T-helper 9 cell (primary cell): ENCODE measurements at regions not wholly inside any gene's neighbourhood (a gene's known extent, or its start where the extent isn't known, plus 50 kb on each side); places are given as distances from the start of the nearest gene placed in this dataset.

Source experiments
- DNase-seq: peaks from one replicate; pipeline ENCODE4 v3.0.0-alpha.2; 2020

- DNase-seq, result no peak
These were observed 426.6 kb downstream of the OMA1 start for GRCh38 chr1:58119971-58120370.

GRCh38 chr1:58116284-58116683 is 430.2 kb downstream of the OMA1 start:
- DNase-seq, result no peak

- DNase-seq, result no peak
These were observed 436.8 kb downstream of the OMA1 start for GRCh38 chr1:58109646-58110200.

- DNase-seq, result no peak
These were observed 437.7 kb downstream of the OMA1 start for GRCh38 chr1:58108783-58109182.

- no peak for DNase-seq
These were observed 438.6 kb downstream of the OMA1 start for GRCh38 chr1:58107943-58108342.

GRCh38 chr1:58104960-58105359 is 441.6 kb downstream of the OMA1 start:
- no peak for DNase-seq

GRCh38 chr1:58096714-58097113 is 449.8 kb downstream of the OMA1 start:
- DNase-seq, result no peak

GRCh38 chr1:58095183-58095582 is 451.3 kb downstream of the OMA1 start:
- no peak for DNase-seq

- DNase-seq, result no peak
These were observed 452.3 kb downstream of the OMA1 start for GRCh38 chr1:58094221-58094620.

- no peak for DNase-seq
These were observed 455.9 kb downstream of the OMA1 start for GRCh38 chr1:58090640-58091039.

GRCh38 chr1:58089898-58090534 is 456.5 kb downstream of the OMA1 start:
- DNase-seq, result no peak

- no peak for DNase-seq
These were observed 462.3 kb downstream of the OMA1 start for GRCh38 chr1:58084266-58084665.

- DNase-seq, result no peak
These were observed 463.9 kb downstream of the OMA1 start for GRCh38 chr1:58082596-58082995.

GRCh38 chr1:58076258-58076657 is 470.3 kb downstream of the OMA1 start:
- DNase-seq, result no peak

GRCh38 chr1:58075188-58075578 is 471.3 kb downstream of the OMA1 start:
- DNase-seq, result no peak

GRCh38 chr1:58072450-58072849 is 474.1 kb downstream of the OMA1 start:
- no peak for DNase-seq

GRCh38 chr1:58067082-58067481 is 479.4 kb downstream of the OMA1 start:
- DNase-seq, result no peak

GRCh38 chr1:58065520-58065919 is 481.0 kb downstream of the OMA1 start:
- DNase-seq, result no peak

- no peak for DNase-seq
These were observed 482.4 kb downstream of the OMA1 start for GRCh38 chr1:58064166-58064565.

GRCh38 chr1:58063095-58063494 is 483.4 kb downstream of the OMA1 start:
- DNase-seq, result no peak

GRCh38 chr1:58062635-58063034 is 483.9 kb downstream of the OMA1 start:
- DNase-seq, result no peak

- DNase-seq, result no peak
These were observed 485.9 kb downstream of the OMA1 start for GRCh38 chr1:58060559-58061170.

GRCh38 chr1:58059789-58060188 is 486.7 kb downstream of the OMA1 start:
- DNase-seq, result no peak

GRCh38 chr1:58058323-58058722 is 488.2 kb downstream of the OMA1 start:
- DNase-seq, result no peak

GRCh38 chr1:58057826-58058225 is 488.7 kb downstream of the OMA1 start:
- DNase-seq, result no peak
